ENCODE measurements at regions not wholly inside any gene's neighbourhood (a gene's known extent, or its start where the extent isn't known, plus 50 kb on each side); places are given as distances from the start of the nearest gene placed in this dataset.

DNA sequence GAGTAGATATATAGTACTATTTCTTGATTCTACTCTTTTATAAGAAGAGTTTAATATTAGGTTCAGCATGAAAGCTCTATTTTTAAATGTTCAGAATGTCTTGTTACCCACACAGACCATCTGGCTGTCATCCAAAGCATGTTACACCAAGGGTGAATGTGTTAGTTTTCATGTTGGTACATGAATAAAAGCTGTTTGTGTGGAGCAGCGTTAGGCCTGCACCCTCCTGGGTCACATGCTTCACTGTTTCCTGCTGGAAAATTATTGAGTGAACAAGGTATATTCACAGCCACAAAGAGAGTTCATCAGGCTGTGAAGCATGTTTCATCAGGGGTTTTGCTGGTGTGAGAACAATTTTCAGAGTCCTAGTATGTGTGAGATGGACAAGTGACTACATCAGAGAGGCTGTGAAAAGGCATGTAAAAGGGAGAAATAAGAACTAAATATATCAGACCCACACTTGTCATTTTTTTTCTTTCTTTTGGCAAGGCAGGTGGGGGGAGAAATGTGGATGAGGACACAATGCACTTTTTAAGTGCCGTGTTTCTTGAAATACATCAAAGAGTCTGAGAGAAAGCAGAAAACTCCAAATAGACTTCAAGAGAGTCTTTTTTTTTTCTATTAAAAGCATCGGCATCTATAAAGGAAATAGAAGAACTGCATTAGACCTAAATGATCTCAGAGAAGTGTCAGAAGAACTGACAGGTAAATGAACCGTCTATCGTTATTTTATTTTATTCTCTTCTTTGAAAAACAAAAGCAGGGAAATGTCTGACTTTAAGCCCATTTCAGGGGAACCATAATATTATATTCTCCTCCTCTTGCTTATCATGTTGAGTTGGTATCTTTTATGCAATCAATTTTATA lies 2429.7 kb downstream of the PCDH7 start:
- intact Hi-C loops (cut with DNase I), result no loop called here
- H3K27ac ChIP-seq, result no peak overlapping the region
- H3K27me3 ChIP-seq, result no peaks in the 10 kb centered on the region
- DNase-seq (no peak), ATAC-seq (no peak)
- no peaks in the 10 kb centered on the region for H3K36me3 ChIP-seq
- TF ChIP-seq, protein P1, sequence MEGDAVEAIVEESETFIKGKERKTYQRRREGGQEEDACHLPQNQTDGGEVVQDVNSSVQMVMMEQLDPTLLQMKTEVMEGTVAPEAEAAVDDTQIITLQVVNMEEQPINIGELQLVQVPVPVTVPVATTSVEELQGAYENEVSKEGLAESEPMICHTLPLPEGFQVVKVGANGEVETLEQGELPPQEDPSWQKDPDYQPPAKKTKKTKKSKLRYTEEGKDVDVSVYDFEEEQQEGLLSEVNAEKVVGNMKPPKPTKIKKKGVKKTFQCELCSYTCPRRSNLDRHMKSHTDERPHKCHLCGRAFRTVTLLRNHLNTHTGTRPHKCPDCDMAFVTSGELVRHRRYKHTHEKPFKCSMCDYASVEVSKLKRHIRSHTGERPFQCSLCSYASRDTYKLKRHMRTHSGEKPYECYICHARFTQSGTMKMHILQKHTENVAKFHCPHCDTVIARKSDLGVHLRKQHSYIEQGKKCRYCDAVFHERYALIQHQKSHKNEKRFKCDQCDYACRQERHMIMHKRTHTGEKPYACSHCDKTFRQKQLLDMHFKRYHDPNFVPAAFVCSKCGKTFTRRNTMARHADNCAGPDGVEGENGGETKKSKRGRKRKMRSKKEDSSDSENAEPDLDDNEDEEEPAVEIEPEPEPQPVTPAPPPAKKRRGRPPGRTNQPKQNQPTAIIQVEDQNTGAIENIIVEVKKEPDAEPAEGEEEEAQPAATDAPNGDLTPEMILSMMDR (IDR thresholded peaks at IDR 0.05), result no peak
- no peaks in the 10 kb centered on the region for H3K4me1 ChIP-seq
- no peaks in the 10 kb centered on the region for H3K9me3 ChIP-seq
- no peak overlapping the region for H3K4me3 ChIP-seq

DNA sequence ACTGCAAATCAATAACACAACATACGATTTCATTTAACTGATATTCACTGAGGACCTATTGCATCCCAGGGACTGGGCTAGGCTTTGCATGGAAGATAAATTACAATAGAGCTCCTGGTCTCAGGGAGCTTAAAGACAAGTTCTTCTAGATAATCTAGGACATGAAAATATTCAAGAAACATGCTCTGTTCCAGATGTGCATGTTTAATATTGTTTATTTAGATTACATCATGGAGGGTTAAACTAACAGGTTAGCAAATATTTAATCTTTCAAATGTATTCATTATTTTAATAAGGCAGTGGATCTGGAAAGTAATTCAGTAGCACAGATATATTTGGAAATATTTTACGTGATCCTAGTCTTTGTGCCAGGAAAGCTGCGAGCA lies 2430.3 kb downstream of the PCDH7 start:
- intact Hi-C loops (cut with DNase I), result no loop called here
- DNase-seq, result no peak
- ATAC-seq, result no peak
- Histone ChIP-seq H3K9me3 (no peaks in the 10 kb centered on the region), H3K4me1 (no peaks in the 10 kb centered on the region), H3K27me3 (no peaks in the 10 kb centered on the region), H3K27ac (no peak overlapping the region), H3K36me3 (no peaks in the 10 kb centered on the region), H3K4me3 (no peak overlapping the region)
- TF ChIP-seq, protein P1 (IDR thresholded peaks at IDR 0.05), result no peak

DNA sequence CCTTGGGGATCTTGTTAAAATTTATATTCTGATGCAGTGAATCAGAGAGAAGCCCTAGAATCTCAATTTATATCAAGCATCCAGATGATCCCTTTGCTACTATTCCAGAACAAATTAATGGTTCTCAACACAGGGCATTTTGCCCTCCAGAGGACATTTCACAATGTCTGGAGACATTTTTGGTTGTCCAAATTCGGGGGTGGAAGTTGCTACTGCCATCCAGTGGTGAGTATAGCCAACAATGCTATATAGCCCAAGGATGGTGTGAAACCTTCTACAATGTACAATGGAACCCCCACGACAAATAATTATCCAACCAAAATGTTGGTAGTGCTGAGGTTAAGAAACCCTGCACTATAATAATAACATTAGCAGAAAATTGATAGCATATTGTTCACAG lies 2440.0 kb downstream of the PCDH7 start:
- no peak overlapping the region for H3K4me3 ChIP-seq
- no peaks in the 10 kb centered on the region for H3K27me3 ChIP-seq
- ATAC-seq (peak; percentile 49), DNase-seq (no peak)
- H3K36me3 ChIP-seq, result no peaks in the 10 kb centered on the region
- intact Hi-C loops (cut with DNase I), result no loop called here
- H3K9me3 ChIP-seq, result no peaks in the 10 kb centered on the region
- TF ChIP-seq, protein P1 (IDR thresholded peaks at IDR 0.05), result peak; percentile 27
- H3K4me1 ChIP-seq, result no peaks in the 10 kb centered on the region
- H3K27ac ChIP-seq, result no peak overlapping the region

DNA sequence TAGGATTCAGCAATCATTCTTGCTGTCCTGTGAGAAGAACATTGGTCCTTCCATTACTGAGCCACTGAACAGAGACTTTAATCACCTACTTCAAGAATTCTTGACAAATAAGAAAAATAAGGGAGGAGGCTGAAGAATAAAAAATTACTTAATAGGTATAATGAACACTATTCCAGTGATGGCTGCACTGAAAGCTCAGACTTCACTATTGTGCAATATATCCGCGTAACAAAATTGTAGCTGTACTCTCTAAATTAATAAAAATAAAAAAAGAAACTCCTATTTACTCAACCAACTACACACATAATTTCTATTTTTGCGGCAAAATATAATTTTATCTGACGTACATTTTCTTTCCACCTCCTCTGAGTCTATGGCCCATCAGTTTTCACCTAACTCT lies 2441.0 kb downstream of the PCDH7 start:
- H3K4me3 ChIP-seq, result no peak overlapping the region
- H3K27ac ChIP-seq, result no peak overlapping the region
- DNase-seq (no peak), ATAC-seq (no peak)
- H3K4me1 ChIP-seq, result no peaks in the 10 kb centered on the region
- H3K9me3 ChIP-seq, result no peaks in the 10 kb centered on the region
- no peaks in the 10 kb centered on the region for H3K36me3 ChIP-seq
- no peaks in the 10 kb centered on the region for H3K27me3 ChIP-seq
- intact Hi-C loops (cut with DNase I), result no loop called here
- TF ChIP-seq, protein P1 (IDR thresholded peaks at IDR 0.05), result no peak

DNA sequence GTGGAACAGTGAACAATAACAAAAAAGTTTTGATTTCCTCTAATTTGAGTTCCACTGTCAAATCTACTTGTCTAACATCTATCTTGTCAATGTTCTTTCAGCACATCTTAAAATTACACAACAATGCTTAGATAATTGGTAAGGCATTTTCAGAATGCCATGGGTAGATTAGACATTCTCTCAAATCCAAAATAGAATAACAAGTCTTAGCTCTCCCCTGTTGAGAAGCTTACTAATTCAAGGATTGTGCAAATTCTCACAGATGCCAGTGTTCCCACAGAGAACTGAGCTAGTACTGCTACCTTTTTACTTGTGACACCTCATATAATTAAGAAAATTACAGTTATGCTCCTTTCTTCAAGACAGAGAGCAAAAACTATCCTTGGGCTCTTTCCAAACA lies 2442.0 kb downstream of the PCDH7 start:
- no peaks in the 10 kb centered on the region for H3K27me3 ChIP-seq
- DNase-seq (no peak), ATAC-seq (no peak)
- intact Hi-C loops (cut with DNase I), result no loop called here
- TF ChIP-seq, protein P1 (IDR thresholded peaks at IDR 0.05), result no peak
- no peaks in the 10 kb centered on the region for H3K36me3 ChIP-seq
- no peaks in the 10 kb centered on the region for H3K4me1 ChIP-seq
- no peaks in the 10 kb centered on the region for H3K9me3 ChIP-seq
- no peak overlapping the region for H3K27ac ChIP-seq
- no peak overlapping the region for H3K4me3 ChIP-seq
